Activated CD4-positive, alpha-beta memory T cell treated with anti-CD3 and anti-CD28 coated beads for 36 hours (primary cell): ENCODE measurements at regions not wholly inside any gene's neighbourhood (a gene's known extent, or its start where the extent isn't known, plus 50 kb on each side); places are given as distances from the start of the nearest gene placed in this dataset.

Experiments
- CTCF ChIA-PET: fragments of 350-600 bp; sonication (Branson Sonifier 250); formaldehyde crosslinking; loops from one replicate; lab custom pipeline; 2021; ENCODE audit warnings: antibody characterized with exemption, inconsistent platforms; lab: Charles Lee
- POLR2A ChIA-PET: fragments of 350-600 bp; sonication (Branson Sonifier 250); formaldehyde crosslinking; loops from one replicate; lab custom pipeline; 2021; ENCODE audit warnings: antibody characterized with exemption; lab: Charles Lee
- DNase-seq: peaks from one replicate; pipeline ENCODE4 v3.0.0-alpha.2; 2020
- H3K27ac Mint-ChIP-seq: one replicate; pipeline ENCODE4 v1.8.0; 2021; ENCODE audit warnings: mixed read lengths
- H3K27me3 Mint-ChIP-seq: one replicate; pipeline ENCODE4 v1.8.0; 2021; ENCODE audit warnings: mixed read lengths
- H3K36me3 Mint-ChIP-seq: one replicate; pipeline ENCODE4 v1.8.0; 2021; ENCODE audit warnings: mixed read lengths
- H3K4me1 Mint-ChIP-seq: one replicate; pipeline ENCODE4 v1.8.0; 2021; ENCODE audit warnings: low read depth, mixed read lengths
- H3K4me3 Mint-ChIP-seq: one replicate; pipeline ENCODE4 v1.8.0; 2021; ENCODE audit warnings: mild to moderate bottlenecking, mixed read lengths
- H3K9me3 Mint-ChIP-seq: one replicate; pipeline ENCODE4 v1.8.0; 2021; ENCODE audit warnings: mixed read lengths
- intact Hi-C: fragments of 100-400 bp; cut with micrococcal nuclease; formaldehyde crosslinking; loops from one replicate; pipeline ENCODE4 v1.15.1; 2023

- no peaks in the 10 kb centered on the region for H3K9me3 Mint-ChIP-seq
- intact Hi-C loops, result no loop called here
- no peak overlapping the region for H3K27ac Mint-ChIP-seq
- ChIA-PET CTCF (no interaction called here), POLR2A (no interaction called here)
- H3K4me3 Mint-ChIP-seq, result no peak overlapping the region
- no peaks in the 10 kb centered on the region for H3K36me3 Mint-ChIP-seq
- no peak for DNase-seq
- H3K4me1 Mint-ChIP-seq, result no peaks in the 10 kb centered on the region
- peaks cover 50% of the 10 kb centered on the region for H3K27me3 Mint-ChIP-seq
Measured at GRCh38 chr7:26534649-26535482, 243.2 kb downstream of the SNX10 start.

GRCh38 chr7:26535483-26536007 is 243.9 kb downstream of the SNX10 start:
- Mint-ChIP-seq H3K27me3 (peaks cover 53% of the 10 kb centered on the region), H3K36me3 (no peaks in the 10 kb centered on the region), H3K9me3 (no peaks in the 10 kb centered on the region), H3K4me1 (no peaks in the 10 kb centered on the region), H3K4me3 (no peak overlapping the region), H3K27ac (no peak overlapping the region)
- CTCF ChIA-PET, result no interaction called here
- DNase-seq, result no peak
- POLR2A ChIA-PET, result no interaction called here
- intact Hi-C loops, result no loop called here

DNA sequence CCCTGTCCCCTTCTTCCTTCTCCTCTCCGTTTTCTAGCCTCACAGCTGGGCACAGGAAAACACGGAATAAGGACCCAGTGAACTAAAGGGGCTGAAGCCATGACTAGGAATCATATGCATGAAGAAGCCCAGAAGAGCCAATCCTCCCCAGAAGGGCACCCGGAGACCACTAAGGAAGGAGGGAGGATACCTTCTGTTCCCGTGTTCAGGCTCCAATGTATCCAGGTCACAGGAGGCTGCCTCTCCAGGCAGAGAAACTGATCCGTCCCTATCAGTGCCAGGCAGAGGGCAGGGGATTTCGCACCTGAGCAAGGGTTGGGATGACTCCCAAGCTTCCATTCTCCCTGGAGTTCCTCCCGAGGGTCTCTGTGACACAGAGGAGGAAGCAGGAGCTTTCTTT is 246.6 kb downstream of the SNX10 start:
- CTCF ChIA-PET, result interaction anchor here (0.6 kb wide), 1 partner anchor 132 kb away, joined by 3 read pairs; no protein-coding TSS in a partner anchor
- Mint-ChIP-seq H3K9me3 (no peaks in the 10 kb centered on the region), H3K27me3 (peaks cover 46% of the 10 kb centered on the region), H3K4me3 (no peak overlapping the region), H3K4me1 (no peaks in the 10 kb centered on the region), H3K27ac (no peak overlapping the region), H3K36me3 (no peaks in the 10 kb centered on the region)
- no peak for DNase-seq
- intact Hi-C loops, result no loop called here
- POLR2A ChIA-PET, result no interaction called here

GRCh38 chr7:26538689-26539088 is 247.0 kb downstream of the SNX10 start:
- DNase-seq, result no peak
- Mint-ChIP-seq H3K27me3 (peaks cover 46% of the 10 kb centered on the region), H3K4me1 (no peaks in the 10 kb centered on the region), H3K4me3 (no peak overlapping the region), H3K9me3 (no peaks in the 10 kb centered on the region), H3K27ac (no peak overlapping the region), H3K36me3 (no peaks in the 10 kb centered on the region)
- CTCF ChIA-PET, result interaction anchor here (0.6 kb wide), 1 partner anchor 131 kb away, joined by 3 read pairs; no protein-coding TSS in a partner anchor
- POLR2A ChIA-PET, result no interaction called here
- intact Hi-C loops, result no loop called here

DNA sequence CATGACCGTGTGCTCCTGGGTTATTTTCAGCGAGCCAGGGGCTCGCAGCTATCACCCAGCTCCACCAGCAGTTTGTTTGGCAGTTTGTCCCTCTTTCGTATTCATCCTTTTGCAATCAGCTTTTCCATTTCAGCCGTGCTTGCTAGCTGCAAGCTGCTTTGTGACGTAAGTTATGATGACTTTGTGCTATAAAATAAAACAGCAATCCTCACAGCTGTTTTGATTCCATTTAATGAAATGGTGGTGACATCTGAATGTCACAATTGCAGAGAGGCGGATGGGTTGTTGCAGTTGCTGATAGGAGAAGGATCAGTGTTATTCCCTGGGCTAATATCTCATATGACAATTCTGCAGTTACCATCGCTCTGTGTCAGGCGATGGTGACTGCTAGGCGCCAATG is 251.7 kb downstream of the SNX10 start:
- Mint-ChIP-seq H3K9me3 (no peaks in the 10 kb centered on the region), H3K27me3 (peaks cover 24% of the 10 kb centered on the region), H3K4me1 (no peaks in the 10 kb centered on the region), H3K36me3 (no peaks in the 10 kb centered on the region), H3K4me3 (no peak overlapping the region), H3K27ac (no peak overlapping the region)
- ChIA-PET POLR2A (no interaction called here), CTCF (no interaction called here)
- no peak for DNase-seq
- intact Hi-C loops, result no loop called here

DNA sequence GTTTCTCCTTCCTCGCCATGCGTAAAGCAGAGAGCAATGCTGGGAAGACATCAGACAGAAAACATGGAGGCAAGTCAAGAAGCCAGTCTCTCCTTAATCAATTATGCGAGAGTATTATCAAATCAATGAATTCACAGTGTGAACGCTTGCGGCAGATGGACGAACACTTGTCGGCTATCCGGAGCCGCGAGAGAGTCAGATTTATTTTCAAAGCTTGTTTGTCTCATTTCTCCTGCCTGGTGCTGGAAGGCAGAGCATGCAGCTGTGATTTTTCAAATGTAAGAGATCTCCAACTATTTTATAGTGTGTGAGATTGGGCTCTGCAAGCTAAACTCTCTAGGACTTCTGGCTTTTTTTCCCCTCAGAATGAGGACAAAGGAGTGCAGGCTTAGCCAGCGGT is 252.3 kb downstream of the SNX10 start:
- ChIA-PET CTCF (no interaction called here), POLR2A (no interaction called here)
- no peaks in the 10 kb centered on the region for H3K36me3 Mint-ChIP-seq
- H3K9me3 Mint-ChIP-seq, result no peaks in the 10 kb centered on the region
- H3K4me3 Mint-ChIP-seq, result no peak overlapping the region
- intact Hi-C loops, result no loop called here
- H3K4me1 Mint-ChIP-seq, result no peaks in the 10 kb centered on the region
- H3K27me3 Mint-ChIP-seq, result peaks cover 23% of the 10 kb centered on the region
- no peak overlapping the region for H3K27ac Mint-ChIP-seq
- DNase-seq, result no peak

GRCh38 chr7:26546508-26547053 is 254.9 kb downstream of the SNX10 start:
- POLR2A ChIA-PET, result no interaction called here
- Mint-ChIP-seq H3K4me3 (no peak overlapping the region), H3K27me3 (peaks cover 13% of the 10 kb centered on the region), H3K27ac (no peak overlapping the region), H3K4me1 (no peaks in the 10 kb centered on the region), H3K36me3 (no peaks in the 10 kb centered on the region), H3K9me3 (no peaks in the 10 kb centered on the region)
- DNase-seq, result no peak
- intact Hi-C loops, result no loop called here
- CTCF ChIA-PET, result no interaction called here

GRCh38 chr7:26547156-26547555 is 255.5 kb downstream of the SNX10 start:
- no peaks in the 10 kb centered on the region for H3K9me3 Mint-ChIP-seq
- H3K4me3 Mint-ChIP-seq, result no peak overlapping the region
- peaks cover 9% of the 10 kb centered on the region for H3K27me3 Mint-ChIP-seq
- no peaks in the 10 kb centered on the region for H3K36me3 Mint-ChIP-seq
- POLR2A ChIA-PET, result no interaction called here
- DNase-seq, result no peak
- no peaks in the 10 kb centered on the region for H3K4me1 Mint-ChIP-seq
- CTCF ChIA-PET, result no interaction called here
- H3K27ac Mint-ChIP-seq, result no peak overlapping the region
- intact Hi-C loops, result no loop called here

- Mint-ChIP-seq H3K4me3 (no peak overlapping the region), H3K9me3 (no peaks in the 10 kb centered on the region), H3K36me3 (no peaks in the 10 kb centered on the region), H3K4me1 (no peaks in the 10 kb centered on the region), H3K27ac (no peak overlapping the region), H3K27me3 (peaks cover 14% of the 10 kb centered on the region)
- POLR2A ChIA-PET, result no interaction called here
- CTCF ChIA-PET, result no interaction called here
- no peak for DNase-seq
- intact Hi-C loops, result no loop called here
Measured at GRCh38 chr7:26549281-26549944, 257.8 kb downstream of the SNX10 start.

DNA sequence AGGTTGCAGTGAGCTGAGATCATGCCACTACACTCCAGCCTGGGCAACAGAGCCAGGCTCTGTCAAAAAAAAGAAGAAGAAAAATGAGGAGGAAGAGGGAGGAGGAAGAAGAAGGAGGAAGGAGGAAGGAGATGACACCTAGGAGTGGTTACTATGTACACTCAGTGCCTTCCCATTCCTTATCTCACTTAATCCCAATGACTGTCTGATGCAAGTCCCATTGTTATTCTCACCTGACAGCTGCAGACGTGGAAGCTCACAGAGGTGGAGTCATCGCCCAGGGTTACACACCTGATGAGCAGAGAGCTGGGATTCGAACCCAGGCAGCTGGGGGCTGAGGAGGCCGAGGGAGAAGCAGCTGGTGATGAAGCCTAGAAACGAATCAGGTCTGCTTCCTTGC is 258.8 kb downstream of the SNX10 start:
- H3K36me3 Mint-ChIP-seq, result no peaks in the 10 kb centered on the region
- intact Hi-C loops, result no loop called here
- no peaks in the 10 kb centered on the region for H3K4me1 Mint-ChIP-seq
- no peak overlapping the region for H3K27ac Mint-ChIP-seq
- CTCF ChIA-PET, result no interaction called here
- DNase-seq, result no peak
- H3K4me3 Mint-ChIP-seq, result no peak overlapping the region
- peaks cover 14% of the 10 kb centered on the region for H3K27me3 Mint-ChIP-seq
- H3K9me3 Mint-ChIP-seq, result no peaks in the 10 kb centered on the region
- POLR2A ChIA-PET, result no interaction called here

GRCh38 chr7:26551740-26552139 is 260.1 kb downstream of the SNX10 start:
- Mint-ChIP-seq H3K27me3 (peaks cover 14% of the 10 kb centered on the region), H3K4me1 (no peaks in the 10 kb centered on the region), H3K4me3 (no peak overlapping the region), H3K36me3 (no peaks in the 10 kb centered on the region), H3K9me3 (no peaks in the 10 kb centered on the region), H3K27ac (no peak overlapping the region)
- POLR2A ChIA-PET, result no interaction called here
- no peak for DNase-seq
- intact Hi-C loops, result no loop called here
- CTCF ChIA-PET, result interaction anchor here (0.6 kb wide), 1 partner anchor 30 kb away, joined by 3 read pairs; no protein-coding TSS in a partner anchor

DNA sequence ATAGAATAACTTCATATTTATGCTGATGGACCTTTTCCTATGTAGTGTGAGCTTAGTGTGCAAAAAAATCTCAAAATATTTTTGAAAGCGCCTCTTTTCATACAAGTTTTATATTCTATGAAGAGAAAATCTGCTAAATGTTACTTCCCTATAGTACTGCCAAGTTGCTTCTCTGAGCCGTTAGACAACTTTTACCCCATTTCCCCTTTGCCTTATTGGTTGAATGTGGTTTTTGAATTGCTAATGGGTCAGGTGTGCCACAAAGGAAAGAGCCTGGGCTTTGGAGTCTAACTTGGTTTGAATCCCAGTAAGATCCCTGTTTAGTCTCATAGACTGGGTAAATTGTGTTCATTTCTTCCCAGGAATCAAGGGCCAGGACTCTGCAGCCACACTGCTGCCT is 261.5 kb downstream of the SNX10 start:
- Mint-ChIP-seq H3K27ac (no peak overlapping the region), H3K9me3 (no peaks in the 10 kb centered on the region), H3K36me3 (no peaks in the 10 kb centered on the region), H3K4me1 (no peaks in the 10 kb centered on the region), H3K4me3 (no peak overlapping the region), H3K27me3 (peaks cover 15% of the 10 kb centered on the region)
- CTCF ChIA-PET, result interaction anchor here (0.6 kb wide), 1 partner anchor 22 kb away, joined by 3 read pairs; no protein-coding TSS in a partner anchor
- DNase-seq, result no peak
- intact Hi-C loops, result no loop called here
- POLR2A ChIA-PET, result no interaction called here
